ENCODE measurements at regions not wholly inside any gene's neighbourhood (a gene's known extent, or its start where the extent isn't known, plus 50 kb on each side); places are given as distances from the start of the nearest gene placed in this dataset.

- POLR2A ChIA-PET, result no interaction called here
- DNase-seq (ENCODE audit: low spot score) (no peak), FAIRE-seq (no peak), ATAC-seq (no peak)
- H3K4me2 ChIP-seq (ENCODE audit: low read depth, low read length), result no peak overlapping the region
- intact Hi-C loops (cut with micrococcal nuclease; ENCODE audit: unreplicated experiment), result no loop called here
- H3K27me3 ChIP-seq (ENCODE audit: control insufficient read depth in 1 of 2, insufficient read depth in 2 of 2, low read length in 2 of 2), result 0 out of 5 replicates have a peak, but pooled peaks cover 0 to 2% of the 10 kb centered on the region in 2 experiments
- H3K79me2 ChIP-seq (ENCODE audit: insufficient read depth, low read length), result no peaks in the 10 kb centered on the region
- no peak overlapping the region for H3K27ac ChIP-seq (ENCODE audit: extremely low read length, insufficient read depth, low read length)
- no peaks in the 10 kb centered on the region for H3K9me3 ChIP-seq (ENCODE audit: low read length)
- H3K9ac ChIP-seq (ENCODE audit: insufficient read depth, low read depth, low read length), result no peak overlapping the region
- no peak overlapping the region for H2AFZ ChIP-seq (ENCODE audit: low read length)
- no peaks in the 10 kb centered on the region for H3K36me3 ChIP-seq (replicated peaks in 1 of 2; ENCODE audit: control insufficient read depth in 1 of 2, insufficient read depth in 2 of 2, low read length in 2 of 2)
- CTCF ChIA-PET (ENCODE audit: low intra/inter-chr PET ratio, low total read pairs), result no interaction called here
- H3K4me3 ChIP-seq (replicated peaks in 1 of 3; ENCODE audit: insufficient read depth in 1 of 3, low read depth in 2 of 3, low read length in 3 of 3), result no peak overlapping the region
- no peaks in the 10 kb centered on the region for H3K4me1 ChIP-seq (ENCODE audit: insufficient read depth, low read length)
- BruUV-seq (replicated peaks), result no TSS peak
- WGBS (ENCODE audit: low lambda C conversion rate), result 0% methylated on average over 4 of the region's 5 CpGs
- H4K20me1 ChIP-seq (ENCODE audit: insufficient read depth, low read length), result no peaks in the 10 kb centered on the region
- in situ Hi-C loops (cut with HindIII; ENCODE audit: extremely low pct_ligation_motif_present, low pct_unique_long_range_greater_than_20kb), result no loop called here
- TF ChIP-seq ZNF503 (CRISPR knock-in tag; IDR thresholded peaks at IDR 0.05) (no peak), ZBTB42 (CRISPR knock-in tag; IDR thresholded peaks at IDR 0.05) (no peak), ZC3H13 (CRISPR knock-in tag; IDR thresholded peaks at IDR 0.05) (no peak), ZNF124 (CRISPR knock-in tag; IDR thresholded peaks at IDR 0.05) (no peak), IKZF4 (CRISPR knock-in tag; IDR thresholded peaks at IDR 0.05; ENCODE audit: borderline replicate concordance, low read depth, not compliant biosample characterization) (no peak), ZNF749 (CRISPR knock-in tag; IDR thresholded peaks at IDR 0.05; ENCODE audit: borderline replicate concordance) (no peak), ZNF275 (CRISPR knock-in tag; IDR thresholded peaks at IDR 0.05; ENCODE audit: borderline replicate concordance) (no peak), ZNF230 (CRISPR knock-in tag; IDR thresholded peaks at IDR 0.05) (no peak), ZNF3 (CRISPR knock-in tag; IDR thresholded peaks at IDR 0.05) (no peak), ZKSCAN8 (CRISPR knock-in tag; IDR thresholded peaks at IDR 0.05; ENCODE audit: borderline replicate concordance) (no peak), ATF6 (CRISPR knock-in tag; conservative IDR thresholded peaks at IDR 0.05) (no peak), TBX3 (IDR thresholded peaks at IDR 0.05; ENCODE audit: borderline replicate concordance) (no peak), NR1H2 (CRISPR knock-in tag; IDR thresholded peaks at IDR 0.05; ENCODE audit: borderline replicate concordance, low read depth) (no peak), ZNF510 (CRISPR knock-in tag; IDR thresholded peaks at IDR 0.05; ENCODE audit: low read depth) (no peak), POLR2AphosphoS5 (IDR thresholded peaks at IDR 0.05; ENCODE audit: low read depth, low read length) (no peak), HDAC2 (CRISPR knock-in tag; IDR thresholded peaks at IDR 0.05) (no peak), HNF1A (IDR thresholded peaks at IDR 0.05; ENCODE audit: low read depth) (no peak), HNF1A (CRISPR knock-in tag; IDR thresholded peaks at IDR 0.05; ENCODE audit: borderline replicate concordance) (no peak)
These were observed 453.7 kb downstream of the VRK1 start for GRCh38 chr14:97250931-97251330.

All from HepG2 (cell line).